C4-2B (cell line): ENCODE measurements at regions not wholly inside any gene's neighbourhood (a gene's known extent, or its start where the extent isn't known, plus 50 kb on each side); places are given as distances from the start of the nearest gene placed in this dataset.

Source experiments
- ZFX ChIP-seq: fragments of 450-650 bp; IDR thresholded peaks from 2 replicates; pipeline ENCODE4 v1.6.1; 2017
- TF ChIP-seq, protein P1 (sequence below): fragments of 450-650 bp; conservative IDR thresholded peaks from 2 replicates; pipeline ENCODE4 v1.5.1; 2017; ENCODE audit warnings: mild to moderate bottlenecking

DNA sequence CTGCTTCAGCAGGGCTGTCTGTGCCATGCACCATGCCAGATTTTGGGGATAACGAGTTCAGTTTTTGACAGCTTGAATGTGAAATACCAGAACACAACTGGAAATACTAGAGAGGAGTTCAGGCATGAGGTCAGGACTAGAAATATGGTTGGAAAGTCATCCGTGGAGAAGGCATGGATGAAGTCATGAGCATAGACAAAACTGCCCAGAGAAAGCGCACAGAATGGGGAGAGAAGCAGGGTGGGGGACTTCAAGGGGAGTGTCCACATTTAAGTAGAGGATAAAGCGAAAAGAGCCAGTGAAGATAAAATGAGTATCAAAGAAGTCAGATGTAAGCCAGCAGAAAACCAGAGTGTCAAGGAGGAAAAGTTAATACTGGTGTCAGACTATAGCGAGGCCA is 653.4 kb upstream of the ARID1B start:
- TF ChIP-seq, protein P1, sequence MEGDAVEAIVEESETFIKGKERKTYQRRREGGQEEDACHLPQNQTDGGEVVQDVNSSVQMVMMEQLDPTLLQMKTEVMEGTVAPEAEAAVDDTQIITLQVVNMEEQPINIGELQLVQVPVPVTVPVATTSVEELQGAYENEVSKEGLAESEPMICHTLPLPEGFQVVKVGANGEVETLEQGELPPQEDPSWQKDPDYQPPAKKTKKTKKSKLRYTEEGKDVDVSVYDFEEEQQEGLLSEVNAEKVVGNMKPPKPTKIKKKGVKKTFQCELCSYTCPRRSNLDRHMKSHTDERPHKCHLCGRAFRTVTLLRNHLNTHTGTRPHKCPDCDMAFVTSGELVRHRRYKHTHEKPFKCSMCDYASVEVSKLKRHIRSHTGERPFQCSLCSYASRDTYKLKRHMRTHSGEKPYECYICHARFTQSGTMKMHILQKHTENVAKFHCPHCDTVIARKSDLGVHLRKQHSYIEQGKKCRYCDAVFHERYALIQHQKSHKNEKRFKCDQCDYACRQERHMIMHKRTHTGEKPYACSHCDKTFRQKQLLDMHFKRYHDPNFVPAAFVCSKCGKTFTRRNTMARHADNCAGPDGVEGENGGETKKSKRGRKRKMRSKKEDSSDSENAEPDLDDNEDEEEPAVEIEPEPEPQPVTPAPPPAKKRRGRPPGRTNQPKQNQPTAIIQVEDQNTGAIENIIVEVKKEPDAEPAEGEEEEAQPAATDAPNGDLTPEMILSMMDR, result no peak
- TF ChIP-seq ZFX, result no peak
